ENCODE measurements at regions not wholly inside any gene's neighbourhood (a gene's known extent, or its start where the extent isn't known, plus 50 kb on each side); places are given as distances from the start of the nearest gene placed in this dataset.

GRCh38 chr1:195768377-195768776, 839.9 kb downstream of the KCNT2 start:
- TF ChIP-seq CTCF (conservative IDR thresholded peaks at IDR 0.05) (no peak), EZH2 (IDR thresholded peaks at IDR 0.05; ENCODE audit: low read depth) (no peak)

Data from PC-9 (cell line).